OCI-LY1 (cell line): ENCODE measurements at regions not wholly inside any gene's neighbourhood (a gene's known extent, or its start where the extent isn't known, plus 50 kb on each side); places are given as distances from the start of the nearest gene placed in this dataset.

ENCODE experiments used
- H2AFZ ChIP-seq: fragments of 200-600 bp; sonication (generic), shearing (Covaris generic); 2 replicates; pipeline ENCODE4 v1.6.0; 2014; ENCODE audit warnings: antibody characterized with exemption, mild to moderate bottlenecking, low read length
- H3F3A ChIP-seq: fragments of 200-600 bp; sonication (generic), shearing (Covaris generic); 2 replicates; pipeline ENCODE4 v1.6.0; 2014; ENCODE audit warnings: mild to moderate bottlenecking, antibody characterized with exemption, low read length, moderate library complexity; ENCODE audit not compliant: insufficient read depth
- H3K27ac ChIP-seq: fragments of 200-600 bp; sonication (generic); 2 replicates; pipeline ENCODE4 v1.5.1; 2014; ENCODE audit warnings: low read length, mixed run types, mild to moderate bottlenecking, low read depth; ENCODE audit not compliant: poor library complexity, severe bottlenecking
- H3K27me3 ChIP-seq: fragments of 200-600 bp; sonication (generic); 2 replicates; pipeline ENCODE4 v1.6.0; 2014; ENCODE audit warnings: antibody characterized with exemption, mild to moderate bottlenecking, low read length, moderate library complexity; ENCODE audit not compliant: insufficient read depth
- H3K36me3 ChIP-seq: fragments of 200-600 bp; sonication (generic); 2 replicates; pipeline ENCODE4 v1.6.1; 2014; ENCODE audit warnings: mild to moderate bottlenecking, antibody characterized with exemption, low read length, moderate library complexity, mixed read lengths; ENCODE audit not compliant: insufficient read depth
- H3K4me1 ChIP-seq: fragments of 200-600 bp; sonication (generic); 2 replicates; pipeline ENCODE4 v1.5.1; 2014; ENCODE audit warnings: mild to moderate bottlenecking, low read length, moderate library complexity; ENCODE audit not compliant: insufficient read depth, severe bottlenecking
- H3K4me2 ChIP-seq: fragments of 200-600 bp; sonication (generic), shearing (Covaris generic); 2 replicates; pipeline ENCODE4 v1.6.1; 2014; ENCODE audit warnings: low read length
- H3K4me3 ChIP-seq: fragments of 200-600 bp; sonication (generic); 2 replicates; pipeline ENCODE4 v1.5.1; 2014; ENCODE audit warnings: low read length, low read depth, mild to moderate bottlenecking, mixed read lengths; ENCODE audit not compliant: poor library complexity, severe bottlenecking
- H3K79me2 ChIP-seq: fragments of 200-600 bp; shearing (Covaris generic); 2 replicates; pipeline ENCODE4 v1.6.1; 2016; ENCODE audit warnings: mixed run types, low read length, mixed read lengths; ENCODE audit not compliant: insufficient read depth
- H3K9ac ChIP-seq: fragments of 200-600 bp; sonication (generic), shearing (Covaris generic); 2 replicates; pipeline ENCODE4 v1.6.1; 2014; ENCODE audit warnings: mild to moderate bottlenecking, low read length, mixed read lengths
- H3K9me2 ChIP-seq: fragments of 200-600 bp; sonication (generic), shearing (Covaris generic); 2 replicates; pipeline ENCODE4 v1.6.1; 2014; ENCODE audit warnings: low read depth, mild to moderate bottlenecking, low read length, mixed read lengths
- H3K9me3 ChIP-seq: fragments of 200-600 bp; shearing (Covaris generic); 2 replicates; pipeline ENCODE4 v1.6.1; 2014; ENCODE audit warnings: low read length, mixed read lengths
- H4K20me1 ChIP-seq: fragments of 200-600 bp; sonication (generic), shearing (Covaris generic); 2 replicates; pipeline ENCODE4 v1.6.0; 2016; ENCODE audit warnings: mild to moderate bottlenecking, low read length; ENCODE audit not compliant: insufficient read depth
- CTCF ChIP-seq: fragments of 200-600 bp; sonication (generic), shearing (Covaris generic); IDR thresholded peaks from 2 replicates; pipeline ENCODE4 v1.5.1; 2017; ENCODE audit warnings: mild to moderate bottlenecking, antibody characterized with exemption, low read length, moderate library complexity, mixed read lengths
- EZH2 ChIP-seq: fragments of 200-600 bp; sonication (generic), shearing (Covaris generic); IDR thresholded peaks from 2 replicates; pipeline ENCODE4 v1.8.0; 2017; ENCODE audit warnings: borderline replicate concordance, mixed run types, mild to moderate bottlenecking, antibody characterized with exemption, low read length, moderate library complexity, mixed read lengths

GRCh38 chr10:58140691-58141347, 126.9 kb downstream of the IPMK start:
- H3K9ac ChIP-seq: no peak overlapping the region
- no peaks in the 10 kb centered on the region for H3F3A ChIP-seq
- H3K4me1 ChIP-seq: no peaks in the 10 kb centered on the region
- H3K79me2 ChIP-seq: no peaks in the 10 kb centered on the region
- H3K27me3 ChIP-seq: no peaks in the 10 kb centered on the region
- no peak overlapping the region for H3K4me3 ChIP-seq
- H3K9me2 ChIP-seq: no peaks in the 10 kb centered on the region
- H3K9me3 ChIP-seq: no peaks in the 10 kb centered on the region
- no peak overlapping the region for H3K27ac ChIP-seq
- H3K4me2 ChIP-seq: no peak overlapping the region
- no peaks in the 10 kb centered on the region for H4K20me1 ChIP-seq
- no peak for TF ChIP-seq EZH2
- TF ChIP-seq CTCF: no peak
- H3K36me3 ChIP-seq: no peaks in the 10 kb centered on the region
- H2AFZ ChIP-seq: no peak overlapping the region

- Histone ChIP-seq H3K9me3 (no peaks in the 10 kb centered on the region), H3K36me3 (no peaks in the 10 kb centered on the region), H3K9ac (no peak overlapping the region), H3K4me1 (no peaks in the 10 kb centered on the region), H3K27me3 (no peaks in the 10 kb centered on the region), H2AFZ (no peak overlapping the region), H3K4me3 (no peak overlapping the region), H3K27ac (no peak overlapping the region), H3K79me2 (no peaks in the 10 kb centered on the region), H4K20me1 (no peaks in the 10 kb centered on the region), H3K9me2 (no peaks in the 10 kb centered on the region), H3K4me2 (no peak overlapping the region), H3F3A (no peaks in the 10 kb centered on the region)
- no peak for TF ChIP-seq CTCF
- no peak for TF ChIP-seq EZH2
Measured at GRCh38 chr10:58140054-58140453, 127.6 kb downstream of the IPMK start.

- Histone ChIP-seq H3K4me2 (no peak overlapping the region), H2AFZ (no peak overlapping the region), H3K9me3 (no peaks in the 10 kb centered on the region), H3F3A (no peaks in the 10 kb centered on the region), H4K20me1 (no peaks in the 10 kb centered on the region), H3K79me2 (no peaks in the 10 kb centered on the region), H3K9me2 (no peaks in the 10 kb centered on the region), H3K4me3 (no peak overlapping the region), H3K36me3 (no peaks in the 10 kb centered on the region), H3K27me3 (no peaks in the 10 kb centered on the region), H3K9ac (no peak overlapping the region), H3K4me1 (no peaks in the 10 kb centered on the region), H3K27ac (no peak overlapping the region)
- TF ChIP-seq CTCF: no peak
- no peak for TF ChIP-seq EZH2
Measured at GRCh38 chr10:58137813-58138212, 129.9 kb downstream of the IPMK start.
